Upper lobe of right lung (tissue), 1 donor: ENCODE measurements at regions not wholly inside any gene's neighbourhood (a gene's known extent, or its start where the extent isn't known, plus 50 kb on each side); places are given as distances from the start of the nearest gene placed in this dataset.

Experiments
- ATAC-seq: fragments of 200-7000 bp; cut with Tn5 transposase; one replicate; pipeline ENCODE4 v1.9.1; 2020; ENCODE audit warnings: mild to moderate bottlenecking, moderate library complexity
- DNase-seq: peaks from one replicate; pipeline ENCODE4 v3.0.0-alpha.2; 2020
- H3K27ac ChIP-seq: fragments of 200-600 bp; one replicate; pipeline ENCODE4 v1.8.0; 2022
- H3K27me3 ChIP-seq: fragments of 200-600 bp; one replicate; pipeline ENCODE4 v1.8.0; 2022; ENCODE audit warnings: mild to moderate bottlenecking
- H3K36me3 ChIP-seq: fragments of 200-600 bp; one replicate; pipeline ENCODE4 v1.8.0; 2022
- H3K4me1 ChIP-seq: fragments of 200-600 bp; one replicate; pipeline ENCODE4 v1.8.0; 2022
- H3K4me3 ChIP-seq: fragments of 200-600 bp; one replicate; pipeline ENCODE4 v1.8.0; 2022; ENCODE audit warnings: mild to moderate bottlenecking
- H3K9me3 ChIP-seq: fragments of 200-600 bp; one replicate; pipeline ENCODE4 v1.8.0; 2022
- CTCF ChIP-seq: fragments of 200-600 bp; IDR thresholded peaks from one replicate; pipeline ENCODE4 v1.8.0; 2022; ENCODE audit warnings: antibody characterized with exemption
- intact Hi-C: fragments of 100-400 bp; cut with DNase I; formaldehyde crosslinking; loops from one replicate; pipeline ENCODE4 v1.11.0; 2022
- donor health status: DM: no; HTN: yes; CAD: no; lungs with severe emphysema.

- no peak overlapping the region for H3K27ac ChIP-seq
- DNase-seq = no peak
- H3K4me1 ChIP-seq = no peaks in the 10 kb centered on the region
- intact Hi-C loops = no loop called here
- no peak for TF ChIP-seq CTCF
- H3K36me3 ChIP-seq = no peaks in the 10 kb centered on the region
- H3K4me3 ChIP-seq = no peak overlapping the region
- H3K27me3 ChIP-seq = no peaks in the 10 kb centered on the region
- ATAC-seq = no peak
- no peaks in the 10 kb centered on the region for H3K9me3 ChIP-seq
These were observed 418.0 kb downstream of the SOX2 start for GRCh38 chr3:182129740-182130139.

GRCh38 chr3:182133752-182134151 lies 422.0 kb downstream of the SOX2 start:
- Histone ChIP-seq H3K27me3 (no peaks in the 10 kb centered on the region), H3K9me3 (no peaks in the 10 kb centered on the region), H3K36me3 (no peaks in the 10 kb centered on the region), H3K4me1 (no peaks in the 10 kb centered on the region), H3K4me3 (no peak overlapping the region), H3K27ac (no peak overlapping the region)
- ATAC-seq (no peak), DNase-seq (no peak)
- no peak for TF ChIP-seq CTCF
- intact Hi-C loops = no loop called here

- no peak for ATAC-seq
- H3K4me3 ChIP-seq = no peak overlapping the region
- intact Hi-C loops = no loop called here
- H3K27me3 ChIP-seq = no peaks in the 10 kb centered on the region
- no peaks in the 10 kb centered on the region for H3K4me1 ChIP-seq
- no peak for DNase-seq
- TF ChIP-seq CTCF = no peak
- H3K9me3 ChIP-seq = no peaks in the 10 kb centered on the region
- no peak overlapping the region for H3K27ac ChIP-seq
- H3K36me3 ChIP-seq = no peaks in the 10 kb centered on the region
These were observed 423.3 kb downstream of the SOX2 start for GRCh38 chr3:182135056-182135455.

- no peak for ATAC-seq
- Histone ChIP-seq H3K4me1 (no peaks in the 10 kb centered on the region), H3K27ac (no peak overlapping the region), H3K4me3 (no peak overlapping the region), H3K9me3 (no peaks in the 10 kb centered on the region), H3K27me3 (no peaks in the 10 kb centered on the region), H3K36me3 (no peaks in the 10 kb centered on the region)
- intact Hi-C loops = no loop called here
- no peak for TF ChIP-seq CTCF
- DNase-seq = no peak
These were observed 424.5 kb downstream of the SOX2 start for GRCh38 chr3:182136008-182136910.

GRCh38 chr3:182138393-182138792 lies 426.7 kb downstream of the SOX2 start:
- H3K27ac ChIP-seq = no peak overlapping the region
- TF ChIP-seq CTCF = no peak
- no peaks in the 10 kb centered on the region for H3K9me3 ChIP-seq
- intact Hi-C loops = no loop called here
- DNase-seq (no peak), ATAC-seq (no peak)
- H3K4me3 ChIP-seq = no peak overlapping the region
- no peaks in the 10 kb centered on the region for H3K4me1 ChIP-seq
- H3K27me3 ChIP-seq = no peaks in the 10 kb centered on the region
- no peaks in the 10 kb centered on the region for H3K36me3 ChIP-seq
